ENCODE measurements at regions not wholly inside any gene's neighbourhood (a gene's known extent, or its start where the extent isn't known, plus 50 kb on each side); places are given as distances from the start of the nearest gene placed in this dataset.

- H3K4me1 ChIP-seq (ENCODE audit: control insufficient read depth, extremely low read depth, insufficient read depth, low read length): no peaks in the 10 kb centered on the region
- no peak for DNase-seq (ENCODE audit: low read depth in 2 of 2)
- no peaks in the 10 kb centered on the region for H3K9me3 ChIP-seq (ENCODE audit: control insufficient read depth, insufficient read depth, low read depth, low read length)
- no peaks in the 10 kb centered on the region for H3K27me3 ChIP-seq (ENCODE audit: control insufficient read depth, insufficient read depth, low read length)
- H3K27ac ChIP-seq (ENCODE audit: insufficient read depth, low read length): no peak overlapping the region
- no peak overlapping the region for H2AFZ ChIP-seq (ENCODE audit: low read length)
- no peak overlapping the region for H3K9ac ChIP-seq (ENCODE audit: insufficient read depth, low read length)
- H3K79me2 ChIP-seq (ENCODE audit: control insufficient read depth, insufficient read depth, low read length): no peaks in the 10 kb centered on the region
- TF ChIP-seq CTCF (conservative IDR thresholded peaks at IDR 0.05 in 1 of 2, IDR thresholded peaks at IDR 0.05 in 1 of 2; ENCODE audit: low read depth in 1 of 2, low read length in 2 of 2) (no peak), EZH2 (IDR thresholded peaks at IDR 0.05; ENCODE audit: low read length, missing control alignments) (no peak)
- no peaks in the 10 kb centered on the region for H4K20me1 ChIP-seq (ENCODE audit: control insufficient read depth, extremely low read depth, insufficient read depth, low read length)
- no peak overlapping the region for H3K4me3 ChIP-seq (replicated peaks in 1 of 4; ENCODE audit: control extremely low read depth in 1 of 4, insufficient read depth in 1 of 4, low read depth in 3 of 4, low read length in 4 of 4)
- H3K4me2 ChIP-seq (ENCODE audit: extremely low read depth, insufficient read depth, low read length): no peak overlapping the region
- H3K36me3 ChIP-seq (ENCODE audit: control insufficient read depth, insufficient read depth, low read length): no peaks in the 10 kb centered on the region
These were observed 220.0 kb upstream of the ZNF804B start for GRCh38 chr7:88539518-88539917.

- H3K9ac ChIP-seq (ENCODE audit: insufficient read depth, low read length): no peak overlapping the region
- no peak for DNase-seq (ENCODE audit: low read depth in 2 of 2)
- H3K9me3 ChIP-seq (ENCODE audit: control insufficient read depth, insufficient read depth, low read depth, low read length): no peaks in the 10 kb centered on the region
- H3K36me3 ChIP-seq (ENCODE audit: control insufficient read depth, insufficient read depth, low read length): no peaks in the 10 kb centered on the region
- no peaks in the 10 kb centered on the region for H3K4me1 ChIP-seq (ENCODE audit: control insufficient read depth, extremely low read depth, insufficient read depth, low read length)
- H3K27me3 ChIP-seq (ENCODE audit: control insufficient read depth, insufficient read depth, low read length): no peaks in the 10 kb centered on the region
- H3K27ac ChIP-seq (ENCODE audit: insufficient read depth, low read length): no peak overlapping the region
- H2AFZ ChIP-seq (ENCODE audit: low read length): no peak overlapping the region
- H3K4me3 ChIP-seq (replicated peaks in 1 of 4; ENCODE audit: control extremely low read depth in 1 of 4, insufficient read depth in 1 of 4, low read depth in 3 of 4, low read length in 4 of 4): no peak overlapping the region
- no peaks in the 10 kb centered on the region for H3K79me2 ChIP-seq (ENCODE audit: control insufficient read depth, insufficient read depth, low read length)
- no peaks in the 10 kb centered on the region for H4K20me1 ChIP-seq (ENCODE audit: control insufficient read depth, extremely low read depth, insufficient read depth, low read length)
- no peak for TF ChIP-seq EZH2 (IDR thresholded peaks at IDR 0.05; ENCODE audit: low read length, missing control alignments)
- TF ChIP-seq CTCF (conservative IDR thresholded peaks at IDR 0.05 in 1 of 2, IDR thresholded peaks at IDR 0.05 in 1 of 2; ENCODE audit: low read depth in 1 of 2, low read length in 2 of 2): no peak
- H3K4me2 ChIP-seq (ENCODE audit: extremely low read depth, insufficient read depth, low read length): no peak overlapping the region
These were observed 217.0 kb upstream of the STEAP4 start for GRCh38 chr7:88523645-88524044.

DNA sequence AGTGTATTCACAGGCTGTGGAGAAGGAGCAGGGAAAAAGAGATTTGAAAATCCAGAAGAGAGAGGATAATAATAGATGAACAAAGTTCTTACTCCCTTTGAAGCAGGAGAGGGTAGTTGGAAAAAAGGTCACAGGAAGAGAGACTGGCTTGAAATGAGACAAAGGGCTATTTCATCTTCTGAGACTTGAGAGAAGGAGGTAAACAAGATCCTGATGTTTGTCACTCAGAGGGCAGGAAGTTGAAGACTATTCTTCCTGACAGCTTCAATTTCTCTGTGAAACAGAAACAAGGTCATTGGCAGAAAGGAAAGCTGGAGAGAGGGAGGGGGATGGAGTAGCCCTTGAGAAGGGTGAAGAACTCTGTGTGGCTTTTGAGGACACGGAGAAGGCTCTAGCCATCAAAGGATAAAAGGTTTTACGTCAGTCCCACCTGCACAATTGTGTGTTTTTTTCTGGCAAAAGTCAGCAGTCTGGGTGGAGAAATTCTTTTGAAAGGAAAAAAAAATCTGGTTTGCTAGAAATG is 216.1 kb upstream of the STEAP4 start:
- Histone ChIP-seq H3K9ac (ENCODE audit: insufficient read depth, low read length) (no peak overlapping the region), H3K4me2 (ENCODE audit: extremely low read depth, insufficient read depth, low read length) (no peak overlapping the region), H3K36me3 (ENCODE audit: control insufficient read depth, insufficient read depth, low read length) (no peaks in the 10 kb centered on the region), H3K27me3 (ENCODE audit: control insufficient read depth, insufficient read depth, low read length) (no peaks in the 10 kb centered on the region), H3K4me1 (ENCODE audit: control insufficient read depth, extremely low read depth, insufficient read depth, low read length) (no peaks in the 10 kb centered on the region), H3K9me3 (ENCODE audit: control insufficient read depth, insufficient read depth, low read depth, low read length) (no peaks in the 10 kb centered on the region), H3K4me3 (replicated peaks in 1 of 4; ENCODE audit: control extremely low read depth in 1 of 4, insufficient read depth in 1 of 4, low read depth in 3 of 4, low read length in 4 of 4) (no peak overlapping the region), H3K79me2 (ENCODE audit: control insufficient read depth, insufficient read depth, low read length) (no peaks in the 10 kb centered on the region), H4K20me1 (ENCODE audit: control insufficient read depth, extremely low read depth, insufficient read depth, low read length) (no peaks in the 10 kb centered on the region), H2AFZ (ENCODE audit: low read length) (no peak overlapping the region), H3K27ac (ENCODE audit: insufficient read depth, low read length) (no peak overlapping the region)
- DNase-seq (ENCODE audit: low read depth in 2 of 2): no peak
- TF ChIP-seq EZH2 (IDR thresholded peaks at IDR 0.05; ENCODE audit: low read length, missing control alignments): no peak

All from fibroblast of lung (primary cell).